Left ventricle myocardium inferior (tissue), 1 donor: ENCODE measurements at regions not wholly inside any gene's neighbourhood (a gene's known extent, or its start where the extent isn't known, plus 50 kb on each side); places are given as distances from the start of the nearest gene placed in this dataset.

Experiments
- DNase-seq: peaks from one replicate; pipeline ENCODE4 v3.0.0-alpha.2; 2020
- H3K27ac ChIP-seq: fragments of 200-600 bp; replicated peaks from 2 replicates; pipeline ENCODE4 v1.8.0; 2021
- H3K27me3 ChIP-seq: fragments of 200-600 bp; 2 replicates; pipeline ENCODE4 v1.8.0; 2021; ENCODE audit warnings: low read depth
- H3K36me3 ChIP-seq: fragments of 200-600 bp; 2 replicates; pipeline ENCODE4 v1.8.0; 2021
- H3K4me1 ChIP-seq: fragments of 200-600 bp; 2 replicates; pipeline ENCODE4 v1.8.0; 2021
- H3K4me3 ChIP-seq: fragments of 200-600 bp; 2 replicates; pipeline ENCODE4 v1.8.0; 2021; ENCODE audit warnings: mild to moderate bottlenecking, moderate library complexity
- H3K9me3 ChIP-seq: fragments of 200-600 bp; replicated peaks from 2 replicates; pipeline ENCODE4 v1.8.0; 2021
- CTCF ChIP-seq: fragments of 200-600 bp; IDR thresholded peaks from 2 replicates; pipeline ENCODE4 v1.8.0; 2021; ENCODE audit warnings: antibody characterized with exemption, mild to moderate bottlenecking, borderline replicate concordance
- intact Hi-C: fragments of 100-400 bp; cut with micrococcal nuclease; formaldehyde crosslinking; loops from one replicate; pipeline ENCODE4 v1.11.0; 2022
- donor health status: DM: no; HTN: yes; CAD: no; lungs with severe emphysema.

- Histone ChIP-seq H3K9me3 (no peaks in the 10 kb centered on the region), H3K4me1 (no peaks in the 10 kb centered on the region), H3K27me3 (peaks cover 100% of the 10 kb centered on the region), H3K27ac (no peak overlapping the region), H3K4me3 (no peak overlapping the region), H3K36me3 (no peaks in the 10 kb centered on the region)
- no peak for DNase-seq
- no peak for TF ChIP-seq CTCF
- intact Hi-C loops: no loop called here
These were observed 63.0 kb downstream of the INSIG1 start for GRCh38 chr7:155360495-155361345.

- intact Hi-C loops: no loop called here
- no peak for DNase-seq
These were observed 63.6 kb downstream of the INSIG1 start for GRCh38 chr7:155361346-155361680.

GRCh38 chr7:155361947-155362346, 64.3 kb downstream of the INSIG1 start:
- H3K27me3 ChIP-seq: peaks cover 88% of the 10 kb centered on the region

More at GRCh38 chr7:155361346-155361680, 63.6 kb downstream of the INSIG1 start:
- TF ChIP-seq CTCF: no peak
- Histone ChIP-seq H3K27ac (no peak overlapping the region), H3K4me1 (no peaks in the 10 kb centered on the region), H3K4me3 (no peak overlapping the region), H3K9me3 (no peaks in the 10 kb centered on the region), H3K36me3 (no peaks in the 10 kb centered on the region), H3K27me3 (peaks cover 94% of the 10 kb centered on the region)

GRCh38 chr7:155362380-155363145, 64.9 kb downstream of the INSIG1 start:
- Histone ChIP-seq H3K27me3 (peaks cover 82% of the 10 kb centered on the region), H3K27ac (no peak overlapping the region), H3K9me3 (no peaks in the 10 kb centered on the region), H3K4me1 (no peaks in the 10 kb centered on the region), H3K4me3 (no peak overlapping the region), H3K36me3 (no peaks in the 10 kb centered on the region)
- DNase-seq: no peak
- TF ChIP-seq CTCF: no peak
- intact Hi-C loops: no loop called here

More at GRCh38 chr7:155361947-155362346, 64.3 kb downstream of the INSIG1 start:
- no peak overlapping the region for H3K4me3 ChIP-seq
- no peaks in the 10 kb centered on the region for H3K9me3 ChIP-seq
- TF ChIP-seq CTCF: no peak
- intact Hi-C loops: no loop called here
- no peak for DNase-seq
- H3K27ac ChIP-seq: no peak overlapping the region
- H3K4me1 ChIP-seq: no peaks in the 10 kb centered on the region
- H3K36me3 ChIP-seq: no peaks in the 10 kb centered on the region

- TF ChIP-seq CTCF: no peak
- no peak for DNase-seq
- intact Hi-C loops: no loop called here
- Histone ChIP-seq H3K9me3 (no peaks in the 10 kb centered on the region), H3K27ac (no peak overlapping the region), H3K4me3 (no peak overlapping the region), H3K36me3 (no peaks in the 10 kb centered on the region), H3K4me1 (no peaks in the 10 kb centered on the region), H3K27me3 (peaks cover 76% of the 10 kb centered on the region)
These were observed 65.5 kb downstream of the INSIG1 start for GRCh38 chr7:155363146-155363539.
